ENCODE measurements at regions not wholly inside any gene's neighbourhood (a gene's known extent, or its start where the extent isn't known, plus 50 kb on each side); places are given as distances from the start of the nearest gene placed in this dataset.

GRCh38 chr4:11138964-11139363 lies 289.7 kb downstream of the HS3ST1 start:
- intact Hi-C loops (cut with DNase I) = no loop called here
- no peak overlapping the region for H3K4me3 ChIP-seq
- ATAC-seq (no peak), DNase-seq (no peak)
- no peaks in the 10 kb centered on the region for H3K27me3 ChIP-seq
- H3K36me3 ChIP-seq = no peaks in the 10 kb centered on the region
- TF ChIP-seq, protein P1, sequence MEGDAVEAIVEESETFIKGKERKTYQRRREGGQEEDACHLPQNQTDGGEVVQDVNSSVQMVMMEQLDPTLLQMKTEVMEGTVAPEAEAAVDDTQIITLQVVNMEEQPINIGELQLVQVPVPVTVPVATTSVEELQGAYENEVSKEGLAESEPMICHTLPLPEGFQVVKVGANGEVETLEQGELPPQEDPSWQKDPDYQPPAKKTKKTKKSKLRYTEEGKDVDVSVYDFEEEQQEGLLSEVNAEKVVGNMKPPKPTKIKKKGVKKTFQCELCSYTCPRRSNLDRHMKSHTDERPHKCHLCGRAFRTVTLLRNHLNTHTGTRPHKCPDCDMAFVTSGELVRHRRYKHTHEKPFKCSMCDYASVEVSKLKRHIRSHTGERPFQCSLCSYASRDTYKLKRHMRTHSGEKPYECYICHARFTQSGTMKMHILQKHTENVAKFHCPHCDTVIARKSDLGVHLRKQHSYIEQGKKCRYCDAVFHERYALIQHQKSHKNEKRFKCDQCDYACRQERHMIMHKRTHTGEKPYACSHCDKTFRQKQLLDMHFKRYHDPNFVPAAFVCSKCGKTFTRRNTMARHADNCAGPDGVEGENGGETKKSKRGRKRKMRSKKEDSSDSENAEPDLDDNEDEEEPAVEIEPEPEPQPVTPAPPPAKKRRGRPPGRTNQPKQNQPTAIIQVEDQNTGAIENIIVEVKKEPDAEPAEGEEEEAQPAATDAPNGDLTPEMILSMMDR (IDR thresholded peaks at IDR 0.05) = no peak
- H3K4me1 ChIP-seq = no peaks in the 10 kb centered on the region
- H3K9me3 ChIP-seq = no peaks in the 10 kb centered on the region
- H3K27ac ChIP-seq = no peak overlapping the region

GRCh38 chr4:11134705-11135104 lies 294.0 kb downstream of the HS3ST1 start:
- no peak for ATAC-seq
- intact Hi-C loops (cut with DNase I) = no loop called here

DNA sequence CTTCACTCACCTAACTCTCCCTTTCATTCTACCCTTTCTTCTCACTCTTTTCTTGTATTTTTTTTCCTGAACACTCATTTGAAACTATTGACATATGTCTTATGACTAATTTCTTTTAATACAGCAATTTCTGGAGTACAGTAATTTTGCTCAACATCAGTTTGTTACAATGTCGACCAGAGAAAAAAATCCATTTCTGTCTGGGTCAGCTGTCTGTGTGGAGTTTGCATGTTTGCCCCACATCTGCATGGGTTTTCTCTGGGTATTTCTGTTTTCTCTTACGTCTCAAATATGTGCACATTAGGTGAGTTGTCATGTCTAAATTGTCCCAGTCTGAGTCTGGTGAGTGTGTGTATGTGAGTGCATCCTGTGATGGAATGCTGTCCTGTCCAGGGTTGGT lies 294.8 kb downstream of the HS3ST1 start:
- Histone ChIP-seq H3K27ac (no peak overlapping the region), H3K4me1 (no peaks in the 10 kb centered on the region), H3K4me3 (no peak overlapping the region), H3K36me3 (no peaks in the 10 kb centered on the region), H3K27me3 (no peaks in the 10 kb centered on the region), H3K9me3 (no peaks in the 10 kb centered on the region)
- ATAC-seq (no peak), DNase-seq (no peak)
- TF ChIP-seq, protein P1 (IDR thresholded peaks at IDR 0.05) = no peak
- intact Hi-C loops (cut with DNase I) = no loop called here

More at GRCh38 chr4:11134705-11135104, 294.0 kb downstream of the HS3ST1 start:
- Histone ChIP-seq H3K27ac (no peak overlapping the region), H3K27me3 (no peaks in the 10 kb centered on the region), H3K4me3 (no peak overlapping the region), H3K36me3 (no peaks in the 10 kb centered on the region), H3K4me1 (no peaks in the 10 kb centered on the region), H3K9me3 (no peaks in the 10 kb centered on the region)
- DNase-seq = no peak
- TF ChIP-seq, protein P1 (IDR thresholded peaks at IDR 0.05) = no peak

DNA sequence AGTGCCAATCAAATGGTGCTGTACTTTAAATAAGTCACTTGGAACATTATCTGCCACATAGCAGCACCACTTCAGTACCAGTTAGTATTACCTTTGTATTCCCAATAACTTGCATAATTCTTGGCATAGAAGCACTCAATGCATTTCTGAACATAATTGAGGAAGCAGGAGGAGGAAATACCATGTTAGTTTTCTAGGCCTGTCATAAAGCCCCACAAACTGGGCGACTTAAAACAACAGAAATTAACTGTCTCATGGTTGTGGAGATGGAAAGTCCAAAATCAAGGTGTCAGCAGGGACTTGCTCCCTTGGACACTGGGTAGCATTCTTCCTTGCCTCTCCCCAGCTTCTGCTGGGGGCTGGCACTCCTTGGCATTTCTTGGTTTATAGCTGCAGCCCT lies 296.2 kb downstream of the HS3ST1 start:
- no peaks in the 10 kb centered on the region for H3K27me3 ChIP-seq
- no peak for ATAC-seq
- TF ChIP-seq, protein P1 (IDR thresholded peaks at IDR 0.05) = no peak
- H3K4me3 ChIP-seq = no peak overlapping the region
- intact Hi-C loops (cut with DNase I) = no loop called here
- no peak for DNase-seq
- H3K36me3 ChIP-seq = no peaks in the 10 kb centered on the region
- H3K9me3 ChIP-seq = no peaks in the 10 kb centered on the region
- H3K27ac ChIP-seq = no peak overlapping the region
- H3K4me1 ChIP-seq = no peaks in the 10 kb centered on the region

GRCh38 chr4:11131491-11131890 lies 297.2 kb downstream of the HS3ST1 start:
- TF ChIP-seq, protein P1 (IDR thresholded peaks at IDR 0.05) = no peak
- Histone ChIP-seq H3K9me3 (no peaks in the 10 kb centered on the region), H3K4me1 (no peaks in the 10 kb centered on the region), H3K27me3 (no peaks in the 10 kb centered on the region), H3K27ac (no peak overlapping the region), H3K36me3 (no peaks in the 10 kb centered on the region), H3K4me3 (no peak overlapping the region)
- no peak for ATAC-seq
- intact Hi-C loops (cut with DNase I) = no loop called here
- DNase-seq = no peak
